Head of caudate nucleus (tissue), 42 donors: ENCODE measurements at regions not wholly inside any gene's neighbourhood (a gene's known extent, or its start where the extent isn't known, plus 50 kb on each side); places are given as distances from the start of the nearest gene placed in this dataset.
"Not testable (repeated sequence)": the region's sequence is repeated elsewhere in the genome, so short reads cannot be mapped to it uniquely, and the experiment has no call there.

Source experiments
- DNase-seq, 42 donors: peaks; one replicate each; pipeline versions ENCODE4 v3.0.0 to v3.0.0-alpha.2; 2020 to 2021; ENCODE audit warnings: mixed read lengths in 7 of 42
- intact Hi-C: fragments of 100-400 bp; cut with DNase I; formaldehyde crosslinking; loops from one replicate; pipeline ENCODE4 v1.15.0; 2022

GRCh38 chr4:12689457-12689856, 794.7 kb downstream of the RAB28 start:
- intact Hi-C loops, result no loop called here
- no peak for DNase-seq

GRCh38 chr4:12679217-12679616, 804.9 kb downstream of the RAB28 start:
- intact Hi-C loops, result no loop called here
- DNase-seq, result no peak

GRCh38 chr4:12674184-12674583, 810.0 kb downstream of the RAB28 start:
- DNase-seq, result no peak
- intact Hi-C loops, result no loop called here

- no peak for DNase-seq
- intact Hi-C loops, result no loop called here
Observed at GRCh38 chr4:12672303-12672702, 811.8 kb downstream of the RAB28 start.

- intact Hi-C loops, result no loop called here
- DNase-seq, result no peak
Observed at GRCh38 chr4:12658146-12658545, 826.0 kb downstream of the RAB28 start.

GRCh38 chr4:12651876-12652275, 832.3 kb downstream of the RAB28 start:
- DNase-seq, result no peak
- intact Hi-C loops, result no loop called here

- no peak for DNase-seq
- intact Hi-C loops, result no loop called here
Observed at GRCh38 chr4:12645732-12646131, 838.4 kb downstream of the RAB28 start.

- intact Hi-C loops, result no loop called here
- DNase-seq, result no peak
Observed at GRCh38 chr4:12644261-12644660, 839.9 kb downstream of the RAB28 start.

- no peak for DNase-seq
- intact Hi-C loops, result no loop called here
Observed at GRCh38 chr4:12636191-12636590, 847.9 kb downstream of the RAB28 start.

- intact Hi-C loops, result no loop called here
- no peak for DNase-seq
Observed at GRCh38 chr4:12635629-12636028, 848.5 kb downstream of the RAB28 start.

- DNase-seq, result peak; percentile 52 to 91 (median 82)
- intact Hi-C loops, result no loop called here
Observed at GRCh38 chr4:12633053-12633651, 851.0 kb downstream of the RAB28 start.

GRCh38 chr4:12615822-12616221, 868.3 kb downstream of the RAB28 start:
- DNase-seq, result no peak
- intact Hi-C loops, result no loop called here

GRCh38 chr4:12612876-12613275, 871.3 kb downstream of the RAB28 start:
- intact Hi-C loops, result no loop called here
- no peak for DNase-seq

GRCh38 chr4:12609212-12609875, 874.8 kb downstream of the RAB28 start:
- DNase-seq, intact Hi-C loops: not testable (repeated sequence)

GRCh38 chr4:12595986-12596385, 888.2 kb downstream of the RAB28 start:
- intact Hi-C loops, result no loop called here

GRCh38 chr4:12595489-12595888, 888.7 kb downstream of the RAB28 start:
- intact Hi-C loops, result no loop called here
- no peak for DNase-seq

More at GRCh38 chr4:12595986-12596385, 888.2 kb downstream of the RAB28 start:
- DNase-seq, result no peak

- intact Hi-C loops, result no loop called here
Observed at GRCh38 chr4:12588582-12588981, 895.6 kb downstream of the RAB28 start.

GRCh38 chr4:12586242-12587006, 897.7 kb downstream of the RAB28 start:
- no peak for DNase-seq
- intact Hi-C loops, result no loop called here

More at GRCh38 chr4:12588582-12588981, 895.6 kb downstream of the RAB28 start:
- no peak for DNase-seq

- intact Hi-C loops, result no loop called here
- no peak for DNase-seq
Observed at GRCh38 chr4:12584116-12584875, 899.8 kb downstream of the RAB28 start.

- intact Hi-C loops, result no loop called here
- no peak for DNase-seq
Observed at GRCh38 chr4:12583275-12583674, 900.9 kb downstream of the RAB28 start.
